GM23248 (cell line): ENCODE measurements at regions not wholly inside any gene's neighbourhood (a gene's known extent, or its start where the extent isn't known, plus 50 kb on each side); places are given as distances from the start of the nearest gene placed in this dataset.

Source experiments
- EZH2 ChIP-seq: fragments of 200-600 bp; sonication (generic); IDR thresholded peaks from 2 replicates; pipeline ENCODE4 v1.6.1; 2018; ENCODE audit warnings: antibody characterized with exemption, mild to moderate bottlenecking; ENCODE audit not compliant: insufficient read depth, poor library complexity, severe bottlenecking
- EZH2phosphoT487 ChIP-seq: fragments of 200-600 bp; sonication (generic); IDR thresholded peaks from 2 replicates; pipeline ENCODE4 v1.6.1; 2018; ENCODE audit warnings: antibody characterized with exemption, moderate library complexity, mild to moderate bottlenecking, low read depth; ENCODE audit not compliant: insufficient read depth

GRCh38 chr9:134224127-134224526 lies 59.8 kb upstream of the RNU6ATAC start:
- TF ChIP-seq EZH2phosphoT487: no peak
- TF ChIP-seq EZH2: no peak
